GM21367 (cell line): ENCODE measurements at regions not wholly inside any gene's neighbourhood (a gene's known extent, or its start where the extent isn't known, plus 50 kb on each side); places are given as distances from the start of the nearest gene placed in this dataset.

Source experiments
- ATAC-seq: cut with Tn5 transposase; IDR thresholded peaks from one replicate; pipeline ENCODE4 v1.9.1; 2021; ENCODE audit not compliant: unreplicated experiment

DNA sequence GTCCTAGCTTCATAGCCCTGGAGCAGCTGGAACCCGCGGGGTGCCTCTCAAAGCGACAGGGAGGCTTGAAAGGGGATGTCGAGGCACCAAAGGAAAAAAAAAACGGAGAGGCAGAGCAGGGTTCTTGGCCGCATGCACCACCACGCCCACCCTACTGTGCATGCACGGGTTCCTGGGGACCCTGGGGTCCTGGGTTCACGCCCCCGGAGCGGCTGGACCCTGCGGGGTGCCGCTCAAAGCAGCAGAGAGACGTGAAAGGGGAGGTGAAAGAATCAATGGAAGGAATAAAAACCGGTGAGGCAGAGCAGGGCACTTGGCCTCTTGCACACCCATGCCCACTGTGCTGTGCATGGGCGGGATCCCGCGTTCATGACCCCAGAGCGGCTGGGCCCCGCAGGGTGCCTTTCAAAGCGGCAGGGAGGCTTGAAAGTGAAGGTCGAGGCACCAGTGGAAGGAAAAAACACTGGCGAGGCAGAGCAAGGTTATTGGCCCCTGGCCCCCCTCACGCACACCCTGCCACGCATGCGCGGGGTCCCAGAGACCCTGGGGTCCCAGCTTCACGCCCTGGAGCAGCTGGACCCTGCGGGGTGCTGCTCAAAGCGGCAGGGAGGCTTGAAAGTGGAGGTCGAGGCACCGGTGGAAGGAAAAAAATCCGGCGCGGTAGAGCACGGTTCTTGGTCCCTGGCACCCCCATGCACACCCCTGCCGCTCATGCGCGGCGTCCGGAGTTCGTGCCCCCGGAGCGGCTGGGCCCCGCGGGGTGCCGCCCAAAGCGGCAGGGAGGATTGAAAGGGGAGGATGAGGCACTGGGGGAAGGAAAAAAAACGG is 318.5 kb downstream of the ALG10 start:
- no peak for ATAC-seq

DNA sequence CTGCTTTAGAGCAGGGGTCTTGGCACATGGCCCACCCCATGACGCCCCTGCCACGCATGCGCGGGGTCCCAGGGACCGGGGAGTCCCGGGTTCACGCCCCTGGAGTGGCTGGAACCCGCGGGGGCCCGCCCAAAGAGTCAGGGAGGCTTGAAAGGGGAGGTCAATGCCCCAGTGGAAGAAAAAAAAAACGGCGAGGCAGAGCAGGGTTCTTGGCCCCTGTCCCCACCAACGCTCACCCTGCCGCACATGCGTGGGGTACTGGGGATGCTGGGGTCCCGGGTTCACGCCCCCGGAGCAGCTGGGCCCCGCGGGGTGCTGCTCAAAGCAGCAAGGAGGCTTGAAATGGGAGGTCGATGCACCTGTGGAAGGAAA is 319.1 kb downstream of the ALG10 start:
- no peak for ATAC-seq

DNA sequence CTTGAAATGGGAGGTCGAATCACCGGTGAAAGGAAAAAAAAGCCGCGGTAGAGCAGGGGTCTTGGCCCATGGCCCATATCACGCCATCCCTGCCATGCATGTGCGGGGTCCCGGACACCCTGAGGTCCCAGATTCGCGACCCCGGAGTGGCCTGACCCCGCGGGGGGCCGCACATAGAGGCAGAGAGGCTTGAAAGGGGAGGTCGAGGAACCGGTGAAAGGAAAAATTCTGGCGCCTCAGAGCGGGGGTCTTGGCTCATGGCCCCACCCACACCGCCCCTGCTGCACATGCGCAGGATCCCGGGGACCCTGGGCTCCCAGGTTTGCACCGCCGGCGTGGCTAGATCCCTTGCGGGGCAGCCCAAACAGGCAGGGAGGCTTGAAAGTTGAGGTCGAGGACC is 319.8 kb downstream of the ALG10 start:
- no peak for ATAC-seq

DNA sequence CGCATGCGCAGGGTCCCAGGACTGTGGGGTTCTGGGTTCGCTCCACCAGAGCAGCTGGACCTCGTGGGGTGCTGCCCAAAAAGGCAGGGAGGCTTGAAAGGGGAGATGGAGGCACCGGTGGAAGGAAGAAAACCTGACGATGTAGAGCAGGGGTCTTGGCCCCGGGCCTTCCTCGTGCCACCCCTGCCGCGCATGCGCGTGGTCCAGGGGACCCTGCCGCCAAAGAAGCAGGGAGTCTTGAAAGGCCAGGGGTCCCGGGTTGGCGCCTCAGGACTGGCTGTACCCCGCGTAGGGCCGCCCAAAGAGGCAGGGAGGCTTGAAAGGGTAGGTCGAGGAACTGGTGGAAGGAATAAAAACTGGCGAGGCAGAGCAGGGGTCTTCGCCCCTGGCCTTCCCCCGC is 321.0 kb downstream of the ALG10 start:
- no peak for ATAC-seq

DNA sequence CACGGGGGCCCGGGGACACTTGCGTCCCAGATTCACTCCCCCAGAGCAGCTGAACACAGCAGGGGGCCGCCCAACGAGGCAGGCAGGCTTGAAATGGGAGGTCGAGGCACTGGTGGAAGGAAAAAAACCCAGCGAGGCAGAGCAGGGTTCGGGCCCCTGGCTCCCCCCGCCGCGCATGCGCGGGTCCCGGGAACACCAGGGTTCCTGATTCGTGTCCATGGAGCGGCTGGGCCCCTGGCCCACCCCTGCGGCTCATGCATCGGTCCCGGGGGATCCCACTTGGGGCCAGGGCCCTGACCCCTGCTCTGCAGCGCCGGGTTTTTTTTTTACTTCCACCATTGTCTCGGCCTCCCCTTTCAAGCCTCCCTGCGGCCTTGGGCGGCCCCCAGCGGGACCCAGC is 321.5 kb downstream of the ALG10 start:
- no peak for ATAC-seq

DNA sequence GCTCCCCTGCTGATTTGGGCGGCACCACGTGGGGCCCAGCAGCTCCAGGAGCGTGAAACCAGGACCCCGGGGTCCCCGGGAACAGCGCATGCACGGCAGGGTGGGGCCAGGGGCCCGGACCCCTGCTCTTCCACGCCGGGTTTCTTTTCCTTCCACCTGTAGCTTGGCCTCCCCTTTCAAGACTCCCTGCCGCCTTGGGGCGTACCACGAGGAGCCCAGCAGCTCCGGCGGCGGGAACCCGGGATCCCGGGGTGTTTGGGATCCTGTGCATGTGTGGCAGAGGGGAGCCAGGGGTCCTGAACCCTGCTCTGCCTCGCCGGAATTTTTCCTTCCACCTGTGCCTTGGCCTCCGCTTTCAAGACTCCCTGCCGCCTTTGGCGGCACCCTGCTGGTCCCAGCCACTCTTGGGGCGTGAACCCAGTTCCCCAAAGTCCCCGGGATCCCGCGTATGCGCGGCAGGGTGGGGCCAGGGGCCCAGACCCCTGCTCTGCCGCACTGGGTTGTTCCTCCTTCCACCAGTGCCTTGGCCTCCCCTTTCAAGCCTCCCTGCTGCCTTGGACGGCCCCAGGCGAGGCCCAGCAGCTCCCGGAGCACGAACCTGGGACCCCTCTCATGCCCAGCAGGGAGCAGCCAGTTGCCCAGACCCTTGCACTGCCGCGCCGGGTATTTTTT is 322.7 kb downstream of the ALG10 start:
- ATAC-seq, result no peak

DNA sequence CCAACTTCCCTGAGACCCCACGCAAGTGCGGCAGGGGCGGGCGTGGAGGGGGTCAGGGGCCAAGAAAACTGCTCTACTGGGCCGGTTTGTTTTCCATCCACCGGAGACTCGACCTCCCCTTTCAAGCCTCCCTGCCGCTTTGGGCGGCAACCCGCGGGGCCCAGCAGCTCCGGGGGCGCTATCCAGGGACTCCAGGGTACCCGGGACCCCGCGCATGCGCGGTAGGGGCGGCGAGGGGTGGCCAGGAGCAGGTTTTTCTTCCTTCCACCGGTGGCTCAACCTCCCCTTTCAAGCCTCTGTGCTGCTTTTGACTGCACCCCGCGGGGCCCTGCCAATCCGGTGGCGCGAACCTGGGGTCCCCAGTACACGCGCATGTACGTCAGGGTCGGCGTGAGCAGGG is 323.5 kb downstream of the ALG10 start:
- no peak for ATAC-seq

DNA sequence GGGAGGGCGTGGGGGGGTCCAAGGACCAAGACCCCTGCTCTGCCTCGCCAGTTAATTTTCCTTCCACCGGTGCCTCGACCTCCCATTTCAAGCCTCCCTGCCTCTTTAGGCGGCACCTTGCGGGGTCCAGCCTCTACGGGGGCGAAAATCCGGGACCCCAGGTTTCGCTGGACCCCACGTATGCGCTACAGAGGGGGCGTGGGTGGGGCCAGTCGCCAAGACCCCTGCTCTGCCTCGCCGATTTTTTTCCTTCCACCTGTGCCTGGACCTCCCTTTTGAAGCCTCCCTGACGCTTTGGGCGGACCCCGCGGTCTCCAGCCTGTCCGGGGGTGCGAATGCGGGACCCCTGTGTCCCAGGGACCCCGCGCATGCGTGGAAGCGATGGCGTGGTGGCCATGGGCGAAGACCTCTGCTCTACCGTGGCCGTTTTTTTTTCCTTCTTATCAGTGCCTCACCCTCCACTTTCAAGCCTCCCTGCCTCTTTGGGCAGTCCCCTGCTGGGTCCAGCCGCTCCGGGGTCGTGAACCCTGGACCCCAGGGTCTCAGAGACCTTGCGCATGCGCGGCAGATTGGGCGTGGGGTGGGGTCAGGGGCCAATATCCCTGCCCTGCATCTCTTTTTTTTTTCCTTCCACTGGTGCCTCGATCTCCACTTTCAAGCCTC is 324.2 kb downstream of the ALG10 start:
- ATAC-seq, result no peak

DNA sequence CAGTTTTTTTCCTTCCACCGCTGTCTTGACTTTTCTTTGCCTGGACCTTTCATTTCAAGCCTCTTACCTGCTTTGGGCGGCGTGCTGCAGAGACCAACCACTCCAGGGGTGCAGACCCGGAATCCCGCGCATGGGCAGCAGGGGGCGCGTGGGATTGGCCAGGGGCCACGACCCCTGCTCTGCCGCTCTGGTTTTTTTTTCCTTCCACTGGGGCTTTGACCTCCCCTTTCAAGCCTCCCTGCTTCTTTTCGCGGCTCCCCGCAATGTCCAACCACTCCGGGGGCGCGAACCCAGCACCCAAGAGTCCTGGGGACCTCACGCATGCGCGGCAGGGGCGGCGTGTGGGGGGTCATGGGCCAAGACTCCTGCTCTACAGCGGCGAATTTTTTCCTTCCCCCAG is 325.1 kb downstream of the ALG10 start:
- ATAC-seq, result no peak

DNA sequence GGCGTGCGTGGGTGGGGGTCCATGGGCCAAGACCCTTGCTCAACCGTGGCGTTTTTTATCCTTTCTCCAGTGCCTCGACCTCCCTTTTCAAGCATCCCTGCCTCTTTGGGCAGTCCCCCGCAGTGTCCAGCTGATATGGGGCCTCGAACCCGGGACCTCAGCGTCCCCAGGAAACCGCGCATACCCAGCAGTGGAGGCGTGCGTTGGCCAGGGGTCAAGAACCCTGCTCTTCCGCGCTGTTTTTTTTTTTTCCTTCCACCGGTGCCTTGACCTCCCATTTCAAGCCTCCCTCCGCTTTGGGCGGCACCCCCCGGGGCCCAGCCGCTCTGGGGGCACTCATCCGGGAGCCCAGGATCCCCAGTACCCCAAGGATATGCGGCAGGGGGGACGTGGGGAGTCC is 325.8 kb downstream of the ALG10 start:
- no peak for ATAC-seq

DNA sequence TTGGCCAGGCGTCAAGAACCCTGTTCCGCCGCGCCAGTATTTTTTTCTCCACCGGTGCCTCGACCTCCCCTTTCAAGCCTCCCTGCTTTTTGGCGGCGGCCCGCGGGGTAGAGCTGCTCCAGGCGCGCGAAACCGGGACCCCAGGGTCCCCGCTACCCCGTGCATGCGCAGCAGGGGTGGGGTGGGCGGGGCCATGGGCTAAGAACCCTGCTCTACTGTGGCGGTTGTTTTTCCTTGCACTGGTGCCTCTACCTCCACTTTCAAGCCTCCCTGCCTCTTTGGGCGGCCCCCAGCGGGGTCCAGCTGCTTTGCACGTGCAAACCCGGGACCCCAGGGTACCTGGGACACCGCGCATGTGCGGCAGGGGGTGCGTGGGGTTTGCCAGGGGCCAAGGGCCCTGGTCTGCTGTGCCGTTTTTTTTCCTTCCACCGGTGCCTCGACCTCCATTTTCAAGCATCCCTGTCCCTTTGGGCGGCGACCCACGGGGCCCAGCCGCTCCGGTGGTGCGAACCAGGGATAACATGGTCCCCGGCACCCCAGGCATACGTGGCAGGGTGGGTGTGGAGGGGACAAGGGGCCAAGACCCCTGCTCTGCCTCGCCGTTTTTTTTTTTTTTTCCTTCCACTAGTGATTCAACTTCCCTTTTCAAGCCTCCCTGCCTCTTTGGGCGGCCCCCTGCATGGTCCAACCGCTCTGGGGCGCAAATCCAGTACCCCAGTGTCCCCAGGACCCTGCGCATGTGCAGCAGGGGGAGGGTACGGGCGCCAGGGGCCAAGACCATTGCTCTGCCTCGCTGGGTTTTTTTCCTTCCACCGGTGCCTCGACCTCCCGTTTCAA is 326.8 kb downstream of the ALG10 start:
- ATAC-seq, result no peak

DNA sequence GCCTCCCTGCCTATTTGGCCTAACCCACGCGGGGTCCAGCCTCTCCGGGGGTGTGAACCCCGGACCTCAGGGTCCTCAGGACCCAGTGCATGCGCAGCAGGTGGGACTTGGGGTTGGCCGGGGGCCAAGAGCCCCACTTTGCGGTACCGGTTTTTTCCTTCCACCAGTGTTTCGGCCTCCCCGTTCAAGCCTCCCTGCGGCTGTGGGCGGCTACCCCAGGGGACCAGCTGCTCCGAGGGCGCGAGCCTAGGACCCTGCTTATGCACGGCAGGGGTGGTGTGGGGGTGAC is 327.3 kb downstream of the ALG10 start:
- no peak for ATAC-seq

DNA sequence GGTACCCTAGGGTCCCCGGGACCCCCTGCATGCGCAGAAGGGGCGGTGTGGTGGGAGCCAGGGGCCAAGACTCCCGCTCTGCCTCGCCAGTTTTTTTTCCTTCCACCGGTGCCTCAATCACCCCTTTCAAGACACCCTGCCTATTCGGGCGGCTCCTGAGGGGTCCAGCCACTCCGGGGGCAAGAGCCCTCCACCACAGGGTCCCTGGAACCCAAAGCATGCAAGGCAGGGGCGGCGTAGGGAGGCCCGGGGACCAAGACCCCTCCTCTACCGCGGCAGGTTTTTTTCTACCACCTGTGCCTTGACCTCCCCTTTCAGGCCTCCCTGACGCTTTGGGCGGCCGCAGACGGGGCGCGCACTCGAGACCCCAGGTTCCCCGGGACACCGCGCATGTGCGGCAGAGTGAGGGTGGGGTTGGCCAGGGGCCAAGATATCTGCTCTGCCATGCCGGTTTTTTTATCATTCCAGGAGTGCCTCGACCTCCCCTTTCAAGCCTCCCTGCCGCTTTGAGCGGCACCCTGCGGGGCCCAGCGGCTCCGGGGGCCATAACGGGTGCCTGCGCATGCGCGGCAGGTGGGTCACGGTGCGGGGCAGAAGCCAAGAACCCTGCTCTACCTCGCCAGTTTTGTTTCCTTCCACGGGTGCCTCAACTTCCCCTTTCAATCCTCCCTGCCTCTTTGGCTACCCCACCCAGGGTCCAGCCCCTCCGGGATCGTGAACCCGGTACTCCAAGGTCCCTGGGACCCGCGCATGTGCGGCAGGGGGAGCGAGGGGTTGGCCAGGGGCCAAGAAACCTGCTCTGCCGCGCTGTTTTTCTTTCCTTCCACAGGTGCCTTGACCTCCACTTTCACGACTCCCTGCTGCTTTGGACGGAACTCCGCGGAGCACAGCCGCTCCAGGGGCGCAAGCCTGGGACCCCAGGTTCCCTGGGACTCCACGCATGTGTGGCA is 328.1 kb downstream of the ALG10 start:
- ATAC-seq, result no peak

DNA sequence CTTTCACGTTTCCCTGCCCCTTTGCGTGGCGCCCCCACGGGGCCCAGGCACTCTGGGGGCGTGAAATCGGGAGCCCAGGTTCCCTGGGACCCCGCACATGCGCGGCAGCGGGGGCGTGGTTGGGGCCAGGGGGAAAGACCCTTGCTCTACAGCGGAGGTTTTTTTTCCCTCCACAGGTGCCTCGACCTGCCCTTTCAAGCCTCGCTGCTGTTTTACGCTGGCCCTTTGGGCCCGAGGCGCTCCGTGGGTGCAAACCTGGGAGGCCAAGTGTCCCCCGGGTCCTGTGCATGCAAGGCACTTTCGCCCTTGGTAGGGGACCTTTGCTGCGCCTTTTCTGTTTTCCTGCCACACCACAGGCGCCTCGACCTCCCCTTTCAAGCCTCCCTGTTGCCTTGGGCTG is 329.8 kb downstream of the ALG10 start:
- no peak for ATAC-seq

DNA sequence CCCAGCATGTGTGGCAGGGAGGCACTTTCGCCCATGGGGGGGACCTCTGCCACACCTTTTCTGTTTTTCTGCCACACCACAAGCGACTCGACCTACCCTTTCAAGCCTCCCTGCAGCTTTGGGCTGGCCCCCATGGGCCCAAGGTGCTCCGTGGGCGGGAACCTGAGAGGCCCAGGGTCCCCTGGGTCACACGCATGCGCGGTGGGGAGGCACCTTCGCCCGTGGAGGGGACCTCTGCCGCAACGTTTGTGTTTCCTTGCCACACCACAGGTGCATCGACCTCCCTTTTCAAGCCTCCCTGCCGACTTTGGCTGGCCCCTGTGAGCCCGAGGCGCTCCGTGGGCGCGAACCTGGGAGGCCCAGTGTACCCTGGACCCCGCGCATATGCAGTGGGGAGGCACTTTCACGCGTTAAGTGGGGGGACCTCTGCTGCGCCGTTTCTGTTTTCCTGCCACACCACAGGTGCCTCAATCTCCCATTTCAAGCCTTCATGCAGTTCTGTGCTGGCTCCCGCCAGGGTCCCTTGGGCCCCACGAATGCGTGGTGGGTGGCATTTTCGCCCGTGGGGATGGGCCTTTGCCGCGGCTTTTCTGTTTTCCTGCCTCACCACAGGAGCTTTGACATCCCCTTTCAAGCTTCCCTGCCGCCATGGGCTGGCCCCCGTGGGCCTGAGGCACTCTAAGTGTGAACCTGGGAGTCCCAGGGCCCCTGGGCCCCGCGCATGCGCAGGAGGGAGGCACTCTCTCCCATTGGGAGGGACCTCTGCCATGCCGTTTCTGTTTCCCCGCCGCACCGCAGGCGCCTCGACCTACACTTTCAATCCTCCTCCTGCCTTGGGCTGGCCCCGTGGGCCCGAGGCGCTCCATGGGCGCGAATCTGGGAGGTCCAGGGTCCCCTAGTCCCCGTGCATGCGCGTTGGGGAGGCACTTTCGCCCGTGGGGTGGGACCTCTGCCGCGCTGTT is 332.2 kb downstream of the ALG10 start:
- no peak for ATAC-seq

DNA sequence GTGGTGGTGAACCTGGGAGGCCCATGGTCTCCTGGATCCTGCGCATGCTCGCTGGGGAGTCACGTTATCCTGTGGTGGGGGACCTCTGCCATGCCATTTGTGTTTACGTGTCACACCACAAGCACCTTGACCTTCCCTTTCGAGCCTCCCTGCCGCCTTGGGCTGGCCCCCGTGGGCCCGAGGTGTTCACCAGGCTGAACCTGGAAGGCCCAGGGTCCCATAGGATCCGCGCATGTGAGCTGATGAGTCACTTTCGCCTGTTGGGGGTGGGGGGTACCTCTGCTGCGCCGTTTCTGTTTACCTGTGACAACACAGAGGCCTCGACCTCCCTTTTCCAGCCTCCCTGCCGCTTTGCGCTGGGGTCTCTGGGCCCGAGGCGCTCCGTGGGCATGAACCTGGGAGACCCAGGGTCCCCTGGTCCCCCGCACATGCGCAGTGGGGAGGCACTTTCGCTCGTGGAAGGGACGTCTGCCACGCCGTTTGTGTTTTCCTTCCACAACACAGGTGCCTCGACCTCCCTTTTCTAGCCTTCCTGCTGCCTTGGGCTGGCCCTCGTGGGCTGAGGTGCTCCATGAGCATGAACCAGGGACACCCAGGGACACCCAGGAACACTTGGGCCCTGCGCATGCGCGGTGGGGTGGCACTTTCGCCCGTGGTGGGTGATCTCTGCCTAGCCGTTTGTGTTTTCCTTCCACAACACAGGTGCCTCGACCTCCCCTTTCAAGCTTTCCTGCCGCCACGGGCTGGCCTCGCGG is 334.1 kb downstream of the ALG10 start:
- no peak for ATAC-seq

DNA sequence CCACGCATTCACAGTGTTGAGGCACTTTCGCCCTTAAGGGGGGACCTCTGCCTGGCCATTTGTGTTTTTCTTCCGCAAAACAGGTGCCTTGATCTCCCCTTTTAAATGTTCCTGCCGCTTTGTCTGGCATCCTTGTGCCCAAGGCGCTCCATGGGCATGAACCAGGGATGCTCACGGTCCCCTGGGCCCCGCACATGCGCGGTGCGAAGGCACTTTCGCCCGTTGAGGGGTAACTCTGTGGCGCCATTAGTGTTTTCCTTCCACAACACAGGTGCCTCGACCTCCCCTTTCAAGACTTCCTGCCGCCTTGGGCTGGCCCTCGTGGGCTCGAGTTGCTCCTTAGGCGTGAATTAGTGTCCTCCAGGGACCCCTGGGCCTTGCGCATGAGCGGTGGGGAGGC is 335.5 kb downstream of the ALG10 start:
- no peak for ATAC-seq

DNA sequence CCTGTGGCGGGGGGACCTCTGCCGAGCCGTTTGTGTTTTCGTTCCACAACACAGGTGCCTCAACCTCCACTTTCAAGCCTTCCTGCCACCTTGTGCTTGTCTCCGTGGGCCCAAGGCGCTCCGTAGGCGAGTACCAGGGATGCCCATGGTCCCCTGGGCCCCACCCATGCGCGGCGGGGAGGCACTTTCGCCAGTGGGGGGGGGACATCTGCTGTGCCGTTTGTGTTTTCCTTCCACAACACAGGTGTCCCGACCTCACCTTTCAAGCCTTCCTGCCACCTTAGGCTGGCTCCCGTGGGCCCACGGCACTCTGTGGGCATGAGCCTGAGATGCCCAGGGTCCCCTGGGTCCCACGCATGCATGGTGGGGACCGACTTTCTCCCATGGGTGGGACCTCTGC is 335.9 kb downstream of the ALG10 start:
- ATAC-seq, result no peak
